ENCODE measurements at regions not wholly inside any gene's neighbourhood (a gene's known extent, or its start where the extent isn't known, plus 50 kb on each side); places are given as distances from the start of the nearest gene placed in this dataset.
"Not testable (repeated sequence)": the region's sequence is repeated elsewhere in the genome, so short reads cannot be mapped to it uniquely, and the experiment has no call there.

- intact Hi-C loops (cut with micrococcal nuclease): loop anchor here (10.0 kb wide), 1 partner anchor 68 kb away; no protein-coding TSS in a partner anchor
- BruUV-seq (replicated peaks): no TSS peak
- ChIA-PET POLR2A (ENCODE audit: unreplicated experiment) (interaction anchor here (0.6 kb wide), 1 partner anchor 52 kb away, joined by 3 read pairs; no protein-coding TSS in a partner anchor), CTCF (no interaction called here)
- DNase-seq: no peak
- H3K4me3 ChIP-seq (ENCODE audit: low read length): no peak overlapping the region
- no peaks in the 10 kb centered on the region for H3K9me3 ChIP-seq (ENCODE audit: low read length)
- no peak for TF ChIP-seq EZH2phosphoT487 (IDR thresholded peaks at IDR 0.05; ENCODE audit: borderline replicate concordance, low read length)
- TF ChIP-seq EZH2 (IDR thresholded peaks at IDR 0.05; ENCODE audit: low read length, unreplicated experiment): no peak
- TF ChIP-seq, protein P1, sequence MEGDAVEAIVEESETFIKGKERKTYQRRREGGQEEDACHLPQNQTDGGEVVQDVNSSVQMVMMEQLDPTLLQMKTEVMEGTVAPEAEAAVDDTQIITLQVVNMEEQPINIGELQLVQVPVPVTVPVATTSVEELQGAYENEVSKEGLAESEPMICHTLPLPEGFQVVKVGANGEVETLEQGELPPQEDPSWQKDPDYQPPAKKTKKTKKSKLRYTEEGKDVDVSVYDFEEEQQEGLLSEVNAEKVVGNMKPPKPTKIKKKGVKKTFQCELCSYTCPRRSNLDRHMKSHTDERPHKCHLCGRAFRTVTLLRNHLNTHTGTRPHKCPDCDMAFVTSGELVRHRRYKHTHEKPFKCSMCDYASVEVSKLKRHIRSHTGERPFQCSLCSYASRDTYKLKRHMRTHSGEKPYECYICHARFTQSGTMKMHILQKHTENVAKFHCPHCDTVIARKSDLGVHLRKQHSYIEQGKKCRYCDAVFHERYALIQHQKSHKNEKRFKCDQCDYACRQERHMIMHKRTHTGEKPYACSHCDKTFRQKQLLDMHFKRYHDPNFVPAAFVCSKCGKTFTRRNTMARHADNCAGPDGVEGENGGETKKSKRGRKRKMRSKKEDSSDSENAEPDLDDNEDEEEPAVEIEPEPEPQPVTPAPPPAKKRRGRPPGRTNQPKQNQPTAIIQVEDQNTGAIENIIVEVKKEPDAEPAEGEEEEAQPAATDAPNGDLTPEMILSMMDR (conservative IDR thresholded peaks at IDR 0.05; ENCODE audit: low read depth, low read length): no peak
- peaks cover 26% of the 10 kb centered on the region for H3K4me1 ChIP-seq (ENCODE audit: insufficient read depth, low read length)
- H3K9ac ChIP-seq (ENCODE audit: low read length): no peak overlapping the region
- no peaks in the 10 kb centered on the region for H3K9me2 ChIP-seq (replicated peaks; ENCODE audit: low read length)
- H3K4me2 ChIP-seq (ENCODE audit: low read length): no peak overlapping the region
- no peaks in the 10 kb centered on the region for H3K27me3 ChIP-seq (ENCODE audit: low read length)
- H3K27ac ChIP-seq (ENCODE audit: low read length): no peak overlapping the region
- H4K20me1 ChIP-seq (ENCODE audit: low read length): no peaks in the 10 kb centered on the region
- no peak for ATAC-seq
- peaks cover 5% of the 10 kb centered on the region for H3F3A ChIP-seq (ENCODE audit: low read length, unreplicated experiment)
- H2AFZ ChIP-seq (ENCODE audit: low read length): no peak overlapping the region
- H3K36me3 ChIP-seq (ENCODE audit: low read depth, low read length): no peaks in the 10 kb centered on the region
- H3K79me2 ChIP-seq (ENCODE audit: low read length): no peaks in the 10 kb centered on the region
Measured at GRCh38 chr5:90092734-90093133, 316.8 kb downstream of the CETN3 start.

- TF ChIP-seq, protein P1 (conservative IDR thresholded peaks at IDR 0.05; ENCODE audit: low read depth, low read length): no peak
- TF ChIP-seq EZH2phosphoT487 (IDR thresholded peaks at IDR 0.05; ENCODE audit: borderline replicate concordance, low read length) (no peak), EZH2 (IDR thresholded peaks at IDR 0.05; ENCODE audit: low read length, unreplicated experiment) (no peak)
- no peak overlapping the region for H2AFZ ChIP-seq (ENCODE audit: low read length)
- H3K4me2 ChIP-seq (ENCODE audit: low read length): no peak overlapping the region
- H3K9ac ChIP-seq (ENCODE audit: low read length): no peak overlapping the region
- ATAC-seq (no peak), DNase-seq (no peak)
- H3K27ac ChIP-seq (ENCODE audit: low read length): no peak overlapping the region
- H3F3A ChIP-seq (ENCODE audit: low read length, unreplicated experiment): no peaks in the 10 kb centered on the region
- no peaks in the 10 kb centered on the region for H3K9me3 ChIP-seq (ENCODE audit: low read length)
- no peaks in the 10 kb centered on the region for H3K27me3 ChIP-seq (ENCODE audit: low read length)
- POLR2A ChIA-PET (ENCODE audit: unreplicated experiment): no interaction called here
- H3K9me2 ChIP-seq (replicated peaks; ENCODE audit: low read length): no peaks in the 10 kb centered on the region
- H3K79me2 ChIP-seq (ENCODE audit: low read length): no peaks in the 10 kb centered on the region
- H3K36me3 ChIP-seq (ENCODE audit: low read depth, low read length): no peaks in the 10 kb centered on the region
- no peaks in the 10 kb centered on the region for H3K4me1 ChIP-seq (ENCODE audit: insufficient read depth, low read length)
- no peaks in the 10 kb centered on the region for H4K20me1 ChIP-seq (ENCODE audit: low read length)
- intact Hi-C loops (cut with micrococcal nuclease): no loop called here
- CTCF ChIA-PET: no interaction called here
- H3K4me3 ChIP-seq (ENCODE audit: low read length): no peak overlapping the region
- BruUV-seq (replicated peaks): no TSS peak
Measured at GRCh38 chr5:90084342-90084741, 325.2 kb downstream of the CETN3 start.

GRCh38 chr5:90073026-90073570, 336.5 kb downstream of the CETN3 start:
- H3K27ac ChIP-seq (ENCODE audit: low read length); H3K4me3 ChIP-seq (ENCODE audit: low read length); H3F3A ChIP-seq (ENCODE audit: low read length, unreplicated experiment); H2AFZ ChIP-seq (ENCODE audit: low read length); H3K9me2 ChIP-seq (replicated peaks; ENCODE audit: low read length); intact Hi-C loops (cut with micrococcal nuclease); BruUV-seq (replicated peaks); ATAC-seq; CTCF ChIA-PET; H3K4me1 ChIP-seq (ENCODE audit: insufficient read depth, low read length); H3K79me2 ChIP-seq (ENCODE audit: low read length); DNase-seq; H3K27me3 ChIP-seq (ENCODE audit: low read length); H4K20me1 ChIP-seq (ENCODE audit: low read length); POLR2A ChIA-PET (ENCODE audit: unreplicated experiment); H3K9ac ChIP-seq (ENCODE audit: low read length); H3K4me2 ChIP-seq (ENCODE audit: low read length); H3K36me3 ChIP-seq (ENCODE audit: low read depth, low read length); H3K9me3 ChIP-seq (ENCODE audit: low read length): not testable (repeated sequence)

Data from PC-3 (cell line).